Hepatocyte (in vitro differentiated cells): ENCODE measurements at regions not wholly inside any gene's neighbourhood (a gene's known extent, or its start where the extent isn't known, plus 50 kb on each side); places are given as distances from the start of the nearest gene placed in this dataset.

Experiments
- CTCF ChIP-seq: fragments of 200-600 bp; sonication (generic); IDR thresholded peaks from 2 replicates; pipeline ENCODE4 v1.5.1; 2016; ENCODE audit warnings: antibody characterized with exemption, mild to moderate bottlenecking; ENCODE audit not compliant: poor library complexity
- EZH2 ChIP-seq: fragments of 200-600 bp; sonication (generic); IDR thresholded peaks from 2 replicates; pipeline ENCODE4 v1.6.1; 2016; ENCODE audit warnings: antibody characterized with exemption, mild to moderate bottlenecking, borderline replicate concordance
- EZH2phosphoT487 ChIP-seq: fragments of 200-600 bp; sonication (generic); IDR thresholded peaks from one replicate; pipeline ENCODE4 v1.6.1; 2018; ENCODE audit warnings: antibody characterized with exemption, mild to moderate bottlenecking, low read depth, moderate library complexity; ENCODE audit not compliant: unreplicated experiment, severe bottlenecking

GRCh38 chr10:118918116-118918515 is 111.4 kb upstream of the NANOS1 start:
- no peak for TF ChIP-seq CTCF
- TF ChIP-seq EZH2: no peak
- no peak for TF ChIP-seq EZH2phosphoT487
